Neural progenitor cell (in vitro differentiated cells): ENCODE measurements at regions not wholly inside any gene's neighbourhood (a gene's known extent, or its start where the extent isn't known, plus 50 kb on each side); places are given as distances from the start of the nearest gene placed in this dataset.

Experiments
- CTCF ChIP-seq: fragments of 200-600 bp; sonication (generic); IDR thresholded peaks from 2 replicates; pipeline ENCODE4 v1.5.1; 2017; ENCODE audit warnings: antibody characterized with exemption, mild to moderate bottlenecking
- EZH2 ChIP-seq: fragments of 200-600 bp; sonication (generic); IDR thresholded peaks from 2 replicates; pipeline ENCODE4 v1.6.1; 2017; ENCODE audit warnings: antibody characterized with exemption, mild to moderate bottlenecking, moderate library complexity
- EZH2phosphoT487 ChIP-seq: fragments of 200-600 bp; sonication (generic); IDR thresholded peaks from 2 replicates; pipeline ENCODE4 v1.6.1; 2017; ENCODE audit warnings: antibody characterized with exemption

GRCh38 chr11:15864026-15864805 lies 492.1 kb downstream of the SOX6 start:
- TF ChIP-seq CTCF = no peak
- no peak for TF ChIP-seq EZH2
- TF ChIP-seq EZH2phosphoT487 = no peak
